ENCODE measurements at regions not wholly inside any gene's neighbourhood (a gene's known extent, or its start where the extent isn't known, plus 50 kb on each side); places are given as distances from the start of the nearest gene placed in this dataset.
"Not testable (repeated sequence)": the region's sequence is repeated elsewhere in the genome, so short reads cannot be mapped to it uniquely, and the experiment has no call there.

DNA sequence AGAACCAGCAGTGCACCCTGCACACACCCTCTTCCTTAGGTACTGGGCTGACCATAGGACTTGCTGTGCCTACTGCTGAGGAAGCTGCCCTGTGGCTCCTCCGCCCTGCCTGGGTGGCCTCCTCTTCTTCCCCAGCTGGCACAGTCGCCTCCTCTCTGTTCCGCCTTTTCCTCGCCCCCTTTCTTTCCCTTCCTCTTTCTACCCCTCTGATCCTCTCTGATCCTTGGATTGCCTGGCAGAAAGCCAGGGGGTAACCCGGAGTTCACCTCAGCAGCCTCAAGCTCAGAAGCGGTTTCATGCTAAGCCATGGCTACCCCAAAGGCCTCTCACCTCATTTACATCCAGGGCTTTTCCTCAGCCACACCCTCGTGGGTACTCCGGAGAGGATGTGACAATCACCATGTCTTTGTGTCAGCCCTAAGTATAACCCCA lies 136.2 kb downstream of the SMIM20 start:
- Histone ChIP-seq H3K4me1 (ENCODE audit: control insufficient read depth, insufficient read depth, low read length) (peaks cover 3% of the 10 kb centered on the region), H3K9ac (ENCODE audit: low read depth, low read length) (no peak overlapping the region), H3K4me3 (ENCODE audit: low read depth, low read length) (no peak overlapping the region), H3K36me3 (ENCODE audit: control insufficient read depth, insufficient read depth, low read length) (no peaks in the 10 kb centered on the region), H3K27me3 (ENCODE audit: control insufficient read depth, insufficient read depth, low read length) (peaks cover 3% of the 10 kb centered on the region), H3K9me3 (ENCODE audit: control insufficient read depth, insufficient read depth, low read length) (no peaks in the 10 kb centered on the region)

DNA sequence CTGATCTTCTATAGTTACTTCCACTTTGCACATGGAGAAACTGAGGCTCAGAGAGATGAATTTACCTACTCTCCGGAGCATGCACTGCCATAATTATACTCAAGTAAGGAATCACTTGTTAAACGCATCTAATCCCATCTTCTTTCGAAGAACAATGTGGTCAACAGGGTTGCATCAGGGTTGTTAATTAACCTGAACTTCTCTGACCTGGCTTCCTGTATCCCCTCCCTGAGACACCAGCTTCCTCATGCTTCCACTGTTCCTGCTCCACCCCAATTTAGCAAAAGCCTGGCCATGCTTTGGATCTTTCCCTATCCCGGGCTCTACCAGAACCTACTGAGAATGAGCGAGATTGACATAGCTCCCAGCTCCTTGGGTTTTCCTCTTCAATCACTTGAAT lies 136.7 kb downstream of the SMIM20 start:
- no peak overlapping the region for H3K4me3 ChIP-seq (ENCODE audit: low read depth, low read length)
- no peak overlapping the region for H3K9ac ChIP-seq (ENCODE audit: low read depth, low read length)
- no peaks in the 10 kb centered on the region for H3K36me3 ChIP-seq (ENCODE audit: control insufficient read depth, insufficient read depth, low read length)
- H3K4me1 ChIP-seq (ENCODE audit: control insufficient read depth, insufficient read depth, low read length) = peaks cover 3% of the 10 kb centered on the region
- H3K9me3 ChIP-seq (ENCODE audit: control insufficient read depth, insufficient read depth, low read length) = no peaks in the 10 kb centered on the region
- H3K27me3 ChIP-seq (ENCODE audit: control insufficient read depth, insufficient read depth, low read length) = peaks cover 3% of the 10 kb centered on the region

GRCh38 chr4:26051240-26051639 lies 137.2 kb downstream of the SMIM20 start:
- Histone ChIP-seq H3K4me3 (ENCODE audit: low read depth, low read length) (no peak overlapping the region), H3K36me3 (ENCODE audit: control insufficient read depth, insufficient read depth, low read length) (no peaks in the 10 kb centered on the region), H3K27me3 (ENCODE audit: control insufficient read depth, insufficient read depth, low read length) (peaks cover 3% of the 10 kb centered on the region), H3K4me1 (ENCODE audit: control insufficient read depth, insufficient read depth, low read length) (peaks cover 3% of the 10 kb centered on the region), H3K9ac (ENCODE audit: low read depth, low read length) (no peak overlapping the region), H3K9me3 (ENCODE audit: control insufficient read depth, insufficient read depth, low read length) (no peaks in the 10 kb centered on the region)

GRCh38 chr4:26052663-26053541 lies 138.9 kb downstream of the SMIM20 start:
- H3K4me3 ChIP-seq (ENCODE audit: low read depth, low read length) = no peak overlapping the region
- peaks cover 3% of the 10 kb centered on the region for H3K4me1 ChIP-seq (ENCODE audit: control insufficient read depth, insufficient read depth, low read length)
- no peak overlapping the region for H3K9ac ChIP-seq (ENCODE audit: low read depth, low read length)
- no peaks in the 10 kb centered on the region for H3K9me3 ChIP-seq (ENCODE audit: control insufficient read depth, insufficient read depth, low read length)
- H3K36me3 ChIP-seq (ENCODE audit: control insufficient read depth, insufficient read depth, low read length) = no peaks in the 10 kb centered on the region
- H3K27me3 ChIP-seq (ENCODE audit: control insufficient read depth, insufficient read depth, low read length) = peaks cover 3% of the 10 kb centered on the region

DNA sequence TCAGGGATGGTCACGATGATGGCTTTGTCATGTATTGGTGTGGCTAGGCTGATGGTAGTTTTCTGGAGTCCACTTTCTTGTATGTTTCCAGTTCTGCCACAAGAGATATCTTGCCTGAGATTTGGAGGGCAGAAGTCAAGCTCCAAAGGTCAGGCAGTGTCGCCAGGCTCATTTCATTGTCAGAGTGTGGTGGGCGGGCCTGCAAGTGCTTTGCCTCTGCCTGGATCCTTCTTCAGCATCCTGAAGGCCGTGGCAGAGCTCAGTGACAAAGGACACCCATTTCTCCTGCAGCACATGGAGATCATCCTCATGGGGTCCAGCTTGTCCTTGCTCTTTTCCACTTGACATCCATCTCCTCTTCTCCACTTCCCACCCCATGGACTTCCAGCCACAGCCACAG lies 139.7 kb downstream of the SMIM20 start:
- no peaks in the 10 kb centered on the region for H3K36me3 ChIP-seq (ENCODE audit: control insufficient read depth, insufficient read depth, low read length)
- H3K27me3 ChIP-seq (ENCODE audit: control insufficient read depth, insufficient read depth, low read length) = peaks cover 3% of the 10 kb centered on the region
- no peak overlapping the region for H3K9ac ChIP-seq (ENCODE audit: low read depth, low read length)
- no peaks in the 10 kb centered on the region for H3K9me3 ChIP-seq (ENCODE audit: control insufficient read depth, insufficient read depth, low read length)
- H3K4me1 ChIP-seq (ENCODE audit: control insufficient read depth, insufficient read depth, low read length) = no peaks in the 10 kb centered on the region
- no peak overlapping the region for H3K4me3 ChIP-seq (ENCODE audit: low read depth, low read length)

DNA sequence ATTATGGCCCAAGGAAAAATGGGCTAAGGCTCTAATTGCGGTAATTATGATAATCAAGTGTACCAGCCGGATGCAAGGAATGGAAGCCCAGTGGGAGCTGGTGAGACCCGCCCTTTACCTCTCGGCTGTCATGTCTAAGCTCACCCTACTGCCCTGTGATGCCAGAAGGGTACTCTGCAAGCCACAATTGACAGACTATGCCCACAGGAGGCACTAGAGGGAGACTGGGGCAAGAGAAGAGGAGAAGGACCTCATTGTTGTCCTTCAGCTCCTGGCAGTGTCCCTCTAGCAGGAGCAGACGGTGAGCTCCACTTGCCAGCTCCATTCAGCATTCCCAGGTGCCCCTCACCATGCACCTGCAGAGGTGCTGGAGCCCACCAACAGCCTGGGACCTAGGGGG lies 141.8 kb downstream of the SMIM20 start:
- Histone ChIP-seq H3K36me3 (ENCODE audit: control insufficient read depth, insufficient read depth, low read length) (no peaks in the 10 kb centered on the region), H3K27me3 (ENCODE audit: control insufficient read depth, insufficient read depth, low read length) (no peaks in the 10 kb centered on the region), H3K4me3 (ENCODE audit: low read depth, low read length) (no peak overlapping the region), H3K9me3 (ENCODE audit: control insufficient read depth, insufficient read depth, low read length) (no peaks in the 10 kb centered on the region), H3K4me1 (ENCODE audit: control insufficient read depth, insufficient read depth, low read length) (no peaks in the 10 kb centered on the region), H3K9ac (ENCODE audit: low read depth, low read length) (no peak overlapping the region)

- H3K9ac ChIP-seq (ENCODE audit: low read depth, low read length) = no peak overlapping the region
- no peak overlapping the region for H3K4me3 ChIP-seq (ENCODE audit: low read depth, low read length)
- H3K36me3 ChIP-seq (ENCODE audit: control insufficient read depth, insufficient read depth, low read length) = no peaks in the 10 kb centered on the region
- no peaks in the 10 kb centered on the region for H3K9me3 ChIP-seq (ENCODE audit: control insufficient read depth, insufficient read depth, low read length)
- H3K27me3 ChIP-seq (ENCODE audit: control insufficient read depth, insufficient read depth, low read length) = no peaks in the 10 kb centered on the region
- no peaks in the 10 kb centered on the region for H3K4me1 ChIP-seq (ENCODE audit: control insufficient read depth, insufficient read depth, low read length)
Measured at GRCh38 chr4:26056406-26056805, 142.4 kb downstream of the SMIM20 start.

DNA sequence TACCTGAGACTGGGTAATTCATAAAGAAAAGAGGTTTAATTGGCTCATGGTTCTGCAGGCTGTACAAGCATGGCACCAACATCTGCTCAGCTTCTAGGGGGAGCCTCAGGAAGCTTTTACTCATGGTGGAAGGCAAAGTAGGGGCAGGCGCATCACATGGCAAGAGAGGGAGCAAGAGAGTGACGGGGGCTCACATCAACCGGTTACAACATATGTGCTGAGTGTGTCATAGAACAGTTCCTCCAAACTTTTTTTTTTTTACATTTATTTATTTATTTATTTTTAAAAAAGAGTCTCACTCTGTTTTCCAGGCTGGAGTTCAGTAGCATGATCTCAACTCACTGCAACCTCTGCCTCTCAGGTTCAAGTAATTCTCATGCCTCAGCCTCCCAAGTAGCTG lies 143.8 kb downstream of the SMIM20 start:
- H3K4me3 ChIP-seq (ENCODE audit: low read depth, low read length); H3K36me3 ChIP-seq (ENCODE audit: control insufficient read depth, insufficient read depth, low read length); H3K9me3 ChIP-seq (ENCODE audit: control insufficient read depth, insufficient read depth, low read length): not testable (repeated sequence)

DNA sequence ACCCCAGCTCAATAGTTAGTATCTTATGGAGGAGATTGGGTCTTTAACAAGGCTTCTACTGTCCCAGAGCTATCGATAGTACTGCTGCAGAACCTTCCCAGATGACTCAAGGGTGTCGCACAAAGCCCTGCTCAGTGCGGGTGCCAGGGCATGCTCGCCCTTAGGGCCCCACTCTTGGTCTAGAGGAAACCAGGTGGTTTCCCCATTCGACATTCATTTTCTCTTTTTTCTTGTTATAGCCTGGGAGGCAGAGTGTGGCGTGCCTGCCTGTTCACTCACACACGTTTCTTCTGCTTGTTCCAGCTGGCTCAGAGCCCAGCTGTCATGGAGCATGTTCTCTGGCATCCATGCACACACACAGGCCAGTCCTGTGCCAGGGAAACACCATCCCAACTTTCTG lies 144.5 kb downstream of the SMIM20 start:
- Histone ChIP-seq H3K27me3 (ENCODE audit: control insufficient read depth, insufficient read depth, low read length) (no peaks in the 10 kb centered on the region), H3K4me3 (ENCODE audit: low read depth, low read length) (no peak overlapping the region), H3K9ac (ENCODE audit: low read depth, low read length) (no peak overlapping the region), H3K36me3 (ENCODE audit: control insufficient read depth, insufficient read depth, low read length) (no peaks in the 10 kb centered on the region), H3K4me1 (ENCODE audit: control insufficient read depth, insufficient read depth, low read length) (no peaks in the 10 kb centered on the region), H3K9me3 (ENCODE audit: control insufficient read depth, insufficient read depth, low read length) (no peaks in the 10 kb centered on the region)

More for the DNA sequence above, 143.8 kb downstream of the SMIM20 start:
- not testable (repeated sequence) for H3K4me1 ChIP-seq (ENCODE audit: control insufficient read depth, insufficient read depth, low read length); H3K27me3 ChIP-seq (ENCODE audit: control insufficient read depth, insufficient read depth, low read length); H3K9ac ChIP-seq (ENCODE audit: low read depth, low read length)

- Histone ChIP-seq H3K27me3 (ENCODE audit: control insufficient read depth, insufficient read depth, low read length) (no peaks in the 10 kb centered on the region), H3K4me1 (ENCODE audit: control insufficient read depth, insufficient read depth, low read length) (no peaks in the 10 kb centered on the region), H3K9ac (ENCODE audit: low read depth, low read length) (no peak overlapping the region), H3K4me3 (ENCODE audit: low read depth, low read length) (no peak overlapping the region), H3K9me3 (ENCODE audit: control insufficient read depth, insufficient read depth, low read length) (no peaks in the 10 kb centered on the region), H3K36me3 (ENCODE audit: control insufficient read depth, insufficient read depth, low read length) (no peaks in the 10 kb centered on the region)
Measured at GRCh38 chr4:26059391-26060154, 145.6 kb downstream of the SMIM20 start.

GRCh38 chr4:26060286-26060685 lies 146.3 kb downstream of the SMIM20 start:
- no peak overlapping the region for H3K9ac ChIP-seq (ENCODE audit: low read depth, low read length)
- H3K27me3 ChIP-seq (ENCODE audit: control insufficient read depth, insufficient read depth, low read length) = no peaks in the 10 kb centered on the region
- no peaks in the 10 kb centered on the region for H3K36me3 ChIP-seq (ENCODE audit: control insufficient read depth, insufficient read depth, low read length)
- H3K9me3 ChIP-seq (ENCODE audit: control insufficient read depth, insufficient read depth, low read length) = no peaks in the 10 kb centered on the region
- H3K4me1 ChIP-seq (ENCODE audit: control insufficient read depth, insufficient read depth, low read length) = no peaks in the 10 kb centered on the region
- H3K4me3 ChIP-seq (ENCODE audit: low read depth, low read length) = no peak overlapping the region
